ENCODE measurements at regions not wholly inside any gene's neighbourhood (a gene's known extent, or its start where the extent isn't known, plus 50 kb on each side); places are given as distances from the start of the nearest gene placed in this dataset.

DNA sequence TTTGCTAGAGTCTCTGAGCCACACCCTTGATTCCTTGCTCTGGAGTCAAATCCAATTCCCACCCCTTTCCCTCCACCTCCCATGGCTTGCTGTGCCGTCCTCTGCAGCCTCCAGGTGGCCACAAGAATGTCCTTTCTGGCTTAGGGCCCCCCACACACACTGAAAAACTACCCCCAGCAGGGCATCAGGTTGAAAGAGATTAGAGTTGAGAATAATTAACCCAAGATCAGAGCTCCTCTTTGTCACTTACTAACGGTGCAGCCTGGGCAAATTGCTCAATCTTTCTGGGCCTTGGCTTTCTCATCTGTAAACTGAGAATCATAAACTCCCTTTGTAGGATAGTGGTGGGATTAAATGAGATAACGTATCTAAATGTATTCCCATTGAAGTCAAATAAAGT is 78.5 kb downstream of the MRPL46 start:
- DNase-seq, result no peak
- peaks cover 0 to 2% (median 0%) of the 10 kb centered on the region in 3 experiments; a peak in 1 of 7 replicates for H3K36me3 Mint-ChIP-seq (ENCODE audit: insufficient read depth in 1 of 3, low read depth in 3 of 3)
- Histone ChIP-seq H3K79me2 (ENCODE audit: insufficient read depth, low read length) (no peaks in the 10 kb centered on the region), H3K27ac (ENCODE audit: insufficient read length, low read depth, low read length) (no peak overlapping the region), H3K4me1 (ENCODE audit: insufficient read depth, low read length) (no peaks in the 10 kb centered on the region), H3K18ac (ENCODE audit: insufficient read length, low read depth, low read length) (no peak overlapping the region), H3K23me2 (ENCODE audit: insufficient read length, low read depth, low read length, poor library complexity, severe bottlenecking) (no peaks in the 10 kb centered on the region), H3K79me1 (ENCODE audit: insufficient read depth, low read depth, low read length, poor library complexity, severe bottlenecking) (no peaks in the 10 kb centered on the region), H2BK12ac (ENCODE audit: insufficient read length, low read depth, low read length) (no peak overlapping the region), H4K5ac (ENCODE audit: insufficient read length, low read depth, low read length) (no peak overlapping the region), H3K14ac (ENCODE audit: insufficient read depth, low read length) (no peak overlapping the region), H2BK120ac (ENCODE audit: low read depth, low read length, poor library complexity, severe bottlenecking) (no peak overlapping the region), H3K9me3 (ENCODE audit: control insufficient read depth, low read depth, low read length) (no peaks in the 10 kb centered on the region), H2BK5ac (ENCODE audit: insufficient read length, low read length) (no peak overlapping the region), H3K23ac (ENCODE audit: insufficient read length, low read depth, low read length) (no peak overlapping the region), H2BK15ac (ENCODE audit: low read depth, low read length) (no peak overlapping the region), H2BK20ac (ENCODE audit: low read depth, low read length, poor library complexity, severe bottlenecking) (no peak overlapping the region), H2AFZ (ENCODE audit: low read length) (no peak overlapping the region), H3T11ph (ENCODE audit: low read length) (no peak overlapping the region), H3K9ac (ENCODE audit: extremely low read depth, insufficient read length, low read length) (no peak overlapping the region), H4K8ac (replicated peaks; ENCODE audit: insufficient read length, low read depth, low read length) (no peak overlapping the region), H3K4me2 (ENCODE audit: insufficient read depth, insufficient read length, low read length) (no peak overlapping the region), H3K56ac (ENCODE audit: insufficient read length, low read depth, low read length) (no peak overlapping the region), H3K27me3 (ENCODE audit: insufficient read depth, low read length) (no peaks in the 10 kb centered on the region; the same call in 1 of the 2 replicates), H2AK5ac (ENCODE audit: insufficient read length, low read length) (no peak overlapping the region), H3K4ac (ENCODE audit: low read depth, low read length) (no peak overlapping the region), H4K91ac (ENCODE audit: insufficient read length, low read depth, low read length) (no peak overlapping the region), H4K20me1 (ENCODE audit: control insufficient read depth, insufficient read depth, insufficient read length) (no peaks in the 10 kb centered on the region)
- H3K4me3 Mint-ChIP-seq, result no peak overlapping the region
- TF ChIP-seq, protein P1, sequence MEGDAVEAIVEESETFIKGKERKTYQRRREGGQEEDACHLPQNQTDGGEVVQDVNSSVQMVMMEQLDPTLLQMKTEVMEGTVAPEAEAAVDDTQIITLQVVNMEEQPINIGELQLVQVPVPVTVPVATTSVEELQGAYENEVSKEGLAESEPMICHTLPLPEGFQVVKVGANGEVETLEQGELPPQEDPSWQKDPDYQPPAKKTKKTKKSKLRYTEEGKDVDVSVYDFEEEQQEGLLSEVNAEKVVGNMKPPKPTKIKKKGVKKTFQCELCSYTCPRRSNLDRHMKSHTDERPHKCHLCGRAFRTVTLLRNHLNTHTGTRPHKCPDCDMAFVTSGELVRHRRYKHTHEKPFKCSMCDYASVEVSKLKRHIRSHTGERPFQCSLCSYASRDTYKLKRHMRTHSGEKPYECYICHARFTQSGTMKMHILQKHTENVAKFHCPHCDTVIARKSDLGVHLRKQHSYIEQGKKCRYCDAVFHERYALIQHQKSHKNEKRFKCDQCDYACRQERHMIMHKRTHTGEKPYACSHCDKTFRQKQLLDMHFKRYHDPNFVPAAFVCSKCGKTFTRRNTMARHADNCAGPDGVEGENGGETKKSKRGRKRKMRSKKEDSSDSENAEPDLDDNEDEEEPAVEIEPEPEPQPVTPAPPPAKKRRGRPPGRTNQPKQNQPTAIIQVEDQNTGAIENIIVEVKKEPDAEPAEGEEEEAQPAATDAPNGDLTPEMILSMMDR (conservative IDR thresholded peaks at IDR 0.05), result no peak; the same call in 2 of the 3 replicates
- peaks cover 12 to 14% of the 10 kb centered on the region in 2 experiments for H3K4me1 Mint-ChIP-seq
- H3K27me3 Mint-ChIP-seq (ENCODE audit: low read depth), result peaks cover 42% of the 10 kb centered on the region
- H3K27ac Mint-ChIP-seq, result peak overlapping the region in 1 of 3 experiments; percentile 42; a peak in 1 of 7 replicates
- WGBS (ENCODE audit: extremely low coverage, insufficient read length, low lambda C conversion rate), result no CpG with 5 or more reads among the region's 3 CpGs
- H3K9me3 Mint-ChIP-seq, result peaks cover 0 to 6% of the 10 kb centered on the region in 2 experiments; a peak in 4 of 5 replicates

Data from H9 (cell line).